Common myeloid progenitor, CD34-positive (primary cell): ENCODE measurements at regions not wholly inside any gene's neighbourhood (a gene's known extent, or its start where the extent isn't known, plus 50 kb on each side); places are given as distances from the start of the nearest gene placed in this dataset.

Source experiments
- CTCF ChIA-PET: fragments of 350-600 bp; sonication (Branson Sonifier 250); formaldehyde crosslinking; loops from one replicate; lab custom pipeline; 2021; ENCODE audit warnings: antibody characterized with exemption; lab: Charles Lee
- POLR2A ChIA-PET: fragments of 350-600 bp; sonication (Branson Sonifier 250); formaldehyde crosslinking; loops from one replicate; lab custom pipeline; 2021; ENCODE audit warnings: antibody characterized with exemption; lab: Charles Lee
- DNase-seq, 3 donors: peaks; one replicate each; pipeline versions ENCODE4 v3.0.0 to v3.0.0-alpha.2; 2013
- H3K27ac ChIP-seq, 2 experiments: 1 replicate in 1 of 2; 2 replicates in 1 of 2; pipeline ENCODE4 v1.7.0; 2013; ENCODE audit warnings: inconsistent platforms in 2 of 2, low read length in 2 of 2, mild to moderate bottlenecking in 2 of 2, low read depth in 1 of 2, moderate library complexity in 1 of 2; ENCODE audit not compliant: severe bottlenecking in 2 of 2, insufficient read depth in 1 of 2, poor library complexity in 1 of 2
- H3K27me3 ChIP-seq, 5 experiments: replicated peaks in 2 of 5; 1 replicate in 3 of 5; 2 replicates in 2 of 5; pipeline versions ENCODE4 v1.6.1 to v1.7.0; 2013; ENCODE audit warnings: low read length in 4 of 5, mild to moderate bottlenecking in 2 of 5, moderate library complexity in 2 of 5, inconsistent platforms in 1 of 5; ENCODE audit not compliant: insufficient read depth in 5 of 5, control insufficient read depth in 4 of 5
- H3K36me3 ChIP-seq, 4 experiments: 1 replicate in 2 of 4; 2 replicates in 2 of 4; pipeline versions ENCODE4 v1.6.1 to v1.7.0; 2013; ENCODE audit warnings: low read length in 3 of 4, control low read depth in 1 of 4, mild to moderate bottlenecking in 1 of 4; ENCODE audit not compliant: control insufficient read depth in 4 of 4, insufficient read depth in 4 of 4
- H3K4me1 ChIP-seq, 4 experiments: 1 replicate in 3 of 4; 2 replicates in 1 of 4; pipeline versions ENCODE4 v1.6.1 to v1.7.1; 2013; ENCODE audit warnings: low read length in 3 of 4, mild to moderate bottlenecking in 3 of 4, control low read depth in 1 of 4, inconsistent platforms in 1 of 4, moderate library complexity in 1 of 4; ENCODE audit not compliant: control insufficient read depth in 4 of 4, insufficient read depth in 4 of 4; ENCODE audit errors: control extremely low read depth in 1 of 4
- H3K4me3 ChIP-seq, 7 experiments: 1 replicate in 4 of 7; 2 replicates in 3 of 7; pipeline versions ENCODE4 v1.5.1 to v1.7.0; 2013; ENCODE audit warnings: mild to moderate bottlenecking in 7 of 7, low read length in 6 of 7, moderate library complexity in 6 of 7, inconsistent platforms in 2 of 7, low read depth in 2 of 7, control low read depth in 1 of 7; ENCODE audit not compliant: insufficient read depth in 4 of 7, control insufficient read depth in 1 of 7; ENCODE audit errors: extremely low read depth in 1 of 7
- H3K9me3 ChIP-seq, 5 experiments: 1 replicate in 4 of 5; 2 replicates in 1 of 5; pipeline versions ENCODE4 v1.6.1 to v1.7.1; 2013; ENCODE audit warnings: low read length in 4 of 5, mild to moderate bottlenecking in 2 of 5, inconsistent platforms in 1 of 5, low read depth in 1 of 5, moderate library complexity in 1 of 5; ENCODE audit not compliant: control insufficient read depth in 4 of 5, insufficient read depth in 2 of 5; ENCODE audit errors: control extremely low read depth in 1 of 5
- WGBS: methylation state at CpG from one replicate; pipeline ENCODE4 v1.1.5; 2013; ENCODE audit not compliant: insufficient coverage; 5-methylcytosine and 5-hydroxymethylcytosine counted together

GRCh38 chr5:20654033-20654432 is 666.0 kb upstream of the CDH18 start:
- no peaks in the 10 kb centered on the region for H3K9me3 ChIP-seq
- H3K27me3 ChIP-seq = no peaks in the 10 kb centered on the region
- DNase-seq = no peak
- ChIA-PET CTCF (no interaction called here), POLR2A (no interaction called here)
- H3K4me1 ChIP-seq = no peaks in the 10 kb centered on the region
- H3K27ac ChIP-seq = no peak overlapping the region
- no peaks in the 10 kb centered on the region for H3K36me3 ChIP-seq
- H3K4me3 ChIP-seq = no peak overlapping the region
- no CpG with 5 or more reads among the region's 2 CpGs for WGBS

- H3K27me3 ChIP-seq = no peaks in the 10 kb centered on the region
- POLR2A ChIA-PET = no interaction called here
- H3K4me3 ChIP-seq = no peak overlapping the region
- CTCF ChIA-PET = no interaction called here
- no peak for DNase-seq
- H3K9me3 ChIP-seq = no peaks in the 10 kb centered on the region
- H3K36me3 ChIP-seq = no peaks in the 10 kb centered on the region
- no peak overlapping the region for H3K27ac ChIP-seq
- 100% methylated on average over 1 of the region's 1 CpG for WGBS
- H3K4me1 ChIP-seq = no peaks in the 10 kb centered on the region
These were observed 662.0 kb upstream of the CDH18 start for GRCh38 chr5:20649966-20650365.

- no peak overlapping the region for H3K27ac ChIP-seq
- no peaks in the 10 kb centered on the region for H3K4me1 ChIP-seq
- ChIA-PET CTCF (no interaction called here), POLR2A (no interaction called here)
- H3K27me3 ChIP-seq = no peaks in the 10 kb centered on the region
- no peaks in the 10 kb centered on the region for H3K9me3 ChIP-seq
- H3K36me3 ChIP-seq = no peaks in the 10 kb centered on the region
- no peak for DNase-seq
- H3K4me3 ChIP-seq = no peak overlapping the region
These were observed 661.0 kb upstream of the CDH18 start for GRCh38 chr5:20648981-20649380.

DNA sequence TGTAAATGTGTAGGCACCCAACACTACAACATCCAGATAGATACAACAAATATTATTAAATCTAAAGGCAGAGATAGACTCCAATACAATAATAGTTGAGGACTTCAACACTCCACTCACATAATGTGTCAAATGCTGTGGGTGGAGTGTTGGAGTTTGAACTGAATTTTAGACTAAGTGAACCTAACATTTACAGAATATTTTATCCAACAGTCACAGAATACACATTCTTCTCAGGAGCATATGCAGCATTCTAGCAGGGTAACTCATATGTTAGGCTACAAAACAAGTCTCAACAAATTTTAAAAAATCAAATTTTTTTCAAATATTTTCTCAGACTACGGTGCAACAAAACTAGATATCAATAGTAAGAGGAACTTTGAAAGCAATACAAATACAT is 648.7 kb upstream of the CDH18 start:
- WGBS = no CpG with 5 or more reads among the region's 1 CpG
- Histone ChIP-seq H3K36me3 (no peaks in the 10 kb centered on the region), H3K27me3 (no peaks in the 10 kb centered on the region), H3K27ac (no peak overlapping the region), H3K4me1 (no peaks in the 10 kb centered on the region), H3K4me3 (no peak overlapping the region), H3K9me3 (no peaks in the 10 kb centered on the region)
- ChIA-PET CTCF (no interaction called here), POLR2A (no interaction called here)
- DNase-seq = no peak

DNA sequence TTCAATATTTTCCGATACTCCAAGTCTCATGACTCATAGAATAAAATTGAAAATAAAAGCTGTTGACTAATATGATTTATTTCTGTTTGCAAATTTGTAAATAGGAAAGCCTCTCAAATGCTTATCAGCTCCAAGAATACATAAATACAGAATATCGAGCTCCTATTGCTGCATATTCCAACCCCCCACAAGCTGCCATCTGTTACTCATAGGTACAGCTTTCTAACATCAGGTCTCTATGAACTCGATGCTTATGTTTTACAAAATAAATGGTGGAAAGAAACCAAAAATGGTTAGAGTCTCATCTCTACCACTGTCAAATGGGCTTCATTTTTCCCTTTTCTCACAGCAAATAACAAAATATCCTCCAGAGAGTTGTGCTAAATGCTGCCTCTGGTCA is 631.6 kb upstream of the CDH18 start:
- CTCF ChIA-PET = no interaction called here
- WGBS = no CpG with 5 or more reads among the region's 3 CpGs

DNA sequence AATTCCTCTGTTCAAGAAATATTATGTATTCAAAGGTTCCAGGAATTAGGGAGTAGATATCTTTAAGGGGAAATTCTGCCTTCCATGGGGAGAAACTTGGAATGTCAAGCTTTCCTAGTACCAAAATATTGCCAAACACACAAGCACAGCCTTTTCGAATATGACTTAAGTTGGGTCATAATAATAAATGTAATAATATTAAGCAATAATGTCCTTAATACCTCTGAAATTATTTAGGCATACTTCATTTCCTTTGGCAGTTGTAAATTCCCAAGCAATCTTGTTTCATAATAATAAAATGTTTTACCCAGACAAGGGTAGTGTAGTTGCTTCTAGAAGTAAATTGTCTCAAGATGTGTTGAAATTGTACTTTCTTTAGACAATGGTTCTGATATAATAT is 630.3 kb upstream of the CDH18 start:
- Histone ChIP-seq H3K36me3 (no peaks in the 10 kb centered on the region), H3K27me3 (no peaks in the 10 kb centered on the region), H3K9me3 (no peaks in the 10 kb centered on the region), H3K4me3 (no peak overlapping the region), H3K27ac (no peak overlapping the region), H3K4me1 (no peaks in the 10 kb centered on the region)
- POLR2A ChIA-PET = no interaction called here
- no peak for DNase-seq
- CTCF ChIA-PET = no interaction called here
- no CpG with 5 or more reads among the region's 1 CpG for WGBS

More for the DNA sequence above, 631.6 kb upstream of the CDH18 start:
- Histone ChIP-seq H3K27ac (no peak overlapping the region), H3K4me3 (no peak overlapping the region), H3K36me3 (no peaks in the 10 kb centered on the region), H3K4me1 (no peaks in the 10 kb centered on the region), H3K9me3 (no peaks in the 10 kb centered on the region), H3K27me3 (no peaks in the 10 kb centered on the region)
- POLR2A ChIA-PET = no interaction called here
- DNase-seq = no peak

- Histone ChIP-seq H3K9me3 (no peaks in the 10 kb centered on the region), H3K4me3 (no peak overlapping the region), H3K27ac (no peak overlapping the region), H3K36me3 (no peaks in the 10 kb centered on the region), H3K27me3 (no peaks in the 10 kb centered on the region), H3K4me1 (no peaks in the 10 kb centered on the region)
- POLR2A ChIA-PET = no interaction called here
- DNase-seq = no peak
- 92% methylated on average over 2 of the region's 3 CpGs for WGBS
- CTCF ChIA-PET = no interaction called here
These were observed 629.8 kb upstream of the CDH18 start for GRCh38 chr5:20617841-20618240.
